ENCODE measurements at regions not wholly inside any gene's neighbourhood (a gene's known extent, or its start where the extent isn't known, plus 50 kb on each side); places are given as distances from the start of the nearest gene placed in this dataset.
"Not testable (repeated sequence)": the region's sequence is repeated elsewhere in the genome, so short reads cannot be mapped to it uniquely, and the experiment has no call there.

DNA sequence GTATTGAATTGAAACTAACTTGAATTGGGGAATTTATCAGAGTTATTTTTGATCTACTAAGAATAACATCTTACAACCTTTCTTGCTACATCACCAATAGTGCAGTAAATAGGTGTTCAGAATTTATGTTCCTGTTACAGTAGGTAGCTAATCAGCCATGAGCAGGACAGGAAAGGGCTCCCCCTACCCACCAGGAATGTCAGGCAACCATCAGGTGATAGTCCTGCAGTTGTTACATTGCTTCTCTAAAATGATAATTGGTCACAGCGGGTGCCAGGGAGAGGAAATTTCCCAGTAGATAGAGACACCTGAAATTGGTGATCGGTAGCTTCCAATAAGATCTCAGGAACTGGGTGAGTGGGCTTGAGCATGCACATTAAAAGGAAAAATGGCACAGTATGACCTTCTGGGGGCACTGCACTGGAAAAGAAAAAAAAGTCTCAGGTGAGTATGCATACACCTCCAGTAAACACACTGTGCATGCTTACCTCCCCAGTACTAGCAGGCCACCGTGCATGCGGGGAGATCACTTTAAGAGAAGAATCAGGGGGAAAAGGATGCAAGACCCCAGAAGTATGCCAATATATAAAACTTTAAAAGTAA, 1092.0 kb upstream of the LRRTM1 start:
- DNase-seq, result no peak

DNA sequence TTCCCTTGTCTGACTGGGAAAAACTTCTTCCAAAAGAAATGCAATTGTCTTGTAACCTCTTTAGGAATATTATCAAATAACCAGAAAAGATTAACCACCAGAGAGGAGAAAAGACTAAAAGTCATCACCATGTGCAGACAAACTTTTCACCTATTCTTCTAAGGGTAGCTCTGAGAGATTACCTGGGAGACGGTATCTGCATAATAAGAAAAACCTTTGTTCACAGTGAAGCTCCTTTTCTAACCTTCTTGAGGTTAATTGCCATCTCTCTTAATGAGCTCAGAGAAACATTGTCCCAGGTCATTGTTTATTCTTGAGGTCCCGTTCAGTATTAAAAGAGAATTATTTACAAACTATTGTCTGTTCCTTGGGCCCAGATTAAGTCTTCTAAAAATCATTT, 1091.2 kb upstream of the LRRTM1 start:
- no peak for DNase-seq

DNA sequence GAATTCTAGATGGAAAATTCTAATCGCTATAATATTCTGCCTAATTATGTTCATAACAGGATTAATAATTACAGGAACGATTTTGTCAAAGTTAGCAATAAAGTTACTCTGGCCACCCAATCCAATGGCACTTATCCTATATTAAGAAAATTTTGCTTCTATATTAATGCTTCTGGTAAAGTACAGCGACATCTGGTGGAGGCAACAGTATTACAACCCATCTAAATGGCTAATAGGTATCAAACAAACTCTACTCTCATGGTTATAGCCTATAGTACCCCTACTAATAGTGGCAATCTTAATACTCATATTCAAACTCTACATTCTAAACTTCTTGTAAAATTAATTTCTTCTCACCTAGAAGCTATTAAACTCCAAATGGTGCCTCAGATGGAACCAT, 1084.7 kb upstream of the LRRTM1 start:
- no peak for DNase-seq

DNA sequence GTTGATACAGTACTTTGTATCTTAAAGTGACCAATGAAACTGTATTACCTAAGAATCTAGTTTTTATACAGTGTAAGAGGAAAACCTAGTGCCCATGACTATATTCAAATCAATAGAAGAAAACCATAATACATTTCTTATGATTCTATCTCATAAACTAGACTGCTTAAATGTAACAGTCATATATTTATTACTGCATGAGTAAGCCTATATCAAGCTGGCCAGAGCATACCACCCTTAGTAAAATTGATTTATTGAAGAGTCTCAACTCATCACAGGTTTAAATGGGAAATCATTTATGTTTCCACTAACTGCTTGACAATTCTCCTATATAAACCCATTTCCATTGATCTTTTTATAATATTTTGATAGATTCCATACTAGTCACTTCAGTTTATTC, 1059.2 kb upstream of the LRRTM1 start:
- DNase-seq, result no peak

DNA sequence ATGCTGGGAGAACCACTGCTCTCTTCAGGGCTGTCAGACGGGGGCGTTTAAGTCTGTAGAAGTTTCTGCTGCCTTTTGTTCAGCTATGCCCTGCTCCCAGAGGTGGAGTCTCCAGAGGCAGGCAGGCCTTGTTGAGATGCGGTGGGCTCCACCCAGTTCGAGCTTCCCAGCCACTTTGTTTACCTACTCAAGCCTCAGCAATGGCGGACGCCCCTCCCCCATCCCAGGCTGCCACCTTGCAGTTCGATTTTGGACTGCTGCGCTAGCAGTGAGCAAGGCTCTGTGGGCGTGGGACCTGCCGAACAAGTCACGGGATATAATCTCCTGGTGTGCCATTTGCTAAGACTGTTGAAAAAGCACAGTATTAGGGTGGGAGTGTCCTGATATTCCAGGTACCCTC, 1057.9 kb upstream of the LRRTM1 start:
- DNase-seq, result not testable (repeated sequence)

DNA sequence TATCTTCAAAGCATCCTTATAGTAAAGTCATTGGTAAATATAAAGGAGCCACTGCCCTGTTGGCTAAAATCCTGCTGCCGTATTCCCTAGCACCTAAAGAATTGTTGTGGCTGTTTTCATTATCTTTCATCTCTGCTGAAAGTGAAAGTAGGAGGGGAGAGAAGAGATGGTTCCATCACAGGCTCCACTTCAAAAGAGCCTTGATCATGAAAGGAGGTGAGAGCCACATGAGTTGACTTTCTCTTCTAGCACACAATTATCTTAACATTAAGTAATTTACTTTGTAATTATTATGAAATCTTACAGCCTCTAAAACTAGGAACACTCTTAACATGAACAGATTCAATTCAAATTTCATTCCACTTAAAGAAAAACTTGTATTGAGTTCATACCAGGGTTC, 1050.9 kb upstream of the LRRTM1 start:
- DNase-seq, result no peak

DNA sequence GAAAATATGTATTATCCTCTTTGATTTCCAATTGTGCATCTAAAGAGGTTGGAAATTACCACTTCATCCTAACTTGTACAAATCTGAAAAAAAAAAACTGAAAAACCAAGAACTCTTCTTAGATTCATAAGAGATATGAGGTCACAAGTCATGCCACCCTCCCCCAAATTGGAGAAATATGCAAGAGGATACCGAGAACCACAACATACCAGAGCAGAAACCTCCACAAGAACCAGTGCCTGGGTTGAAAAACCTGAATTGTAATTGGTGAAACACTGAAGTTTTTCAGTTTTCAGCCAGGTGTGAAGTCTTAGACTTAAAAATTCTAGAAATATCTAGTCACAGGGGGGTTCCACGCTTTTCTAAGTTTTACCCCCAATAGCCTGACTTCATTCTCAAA, 1029.5 kb upstream of the LRRTM1 start:
- DNase-seq, result no peak

DNA sequence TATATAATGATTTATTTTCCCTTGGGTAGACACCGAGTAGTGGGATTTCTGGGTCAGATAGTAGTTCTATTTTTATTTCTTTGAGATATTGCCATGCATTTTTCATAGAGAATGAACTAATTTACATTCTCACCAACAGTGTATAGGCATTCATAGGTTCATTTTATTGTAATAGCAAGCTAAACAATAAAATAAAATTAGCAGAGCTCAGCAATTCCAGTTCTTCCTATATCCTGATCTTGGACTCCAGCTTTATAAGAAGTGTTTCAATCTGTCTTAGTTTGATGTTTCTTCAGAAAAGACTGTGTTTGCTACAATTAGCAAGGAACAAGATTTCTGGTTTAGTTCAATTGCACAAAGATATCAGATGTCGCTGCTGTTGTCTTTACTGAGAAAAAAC, 1024.4 kb upstream of the LRRTM1 start:
- no peak for DNase-seq

DNA sequence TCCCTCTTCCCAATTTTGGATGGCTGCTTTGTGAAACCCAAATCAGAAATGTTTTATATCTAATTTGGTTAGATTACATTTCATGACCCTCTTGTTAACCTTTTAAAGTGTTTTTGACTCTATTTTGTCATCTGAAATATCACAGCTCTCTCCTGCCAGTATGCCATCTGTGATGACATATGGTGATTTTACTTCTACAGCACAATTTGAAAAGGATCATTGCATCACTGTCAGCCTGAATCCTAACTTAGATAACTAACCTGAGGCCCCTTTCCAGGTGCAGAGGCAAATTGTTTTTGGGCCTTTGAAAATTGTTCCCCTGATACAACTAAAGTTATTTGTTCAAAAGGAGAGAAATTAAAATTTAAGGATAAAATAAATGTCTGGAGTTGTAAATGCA, 1023.4 kb upstream of the LRRTM1 start:
- no peak for DNase-seq

DNA sequence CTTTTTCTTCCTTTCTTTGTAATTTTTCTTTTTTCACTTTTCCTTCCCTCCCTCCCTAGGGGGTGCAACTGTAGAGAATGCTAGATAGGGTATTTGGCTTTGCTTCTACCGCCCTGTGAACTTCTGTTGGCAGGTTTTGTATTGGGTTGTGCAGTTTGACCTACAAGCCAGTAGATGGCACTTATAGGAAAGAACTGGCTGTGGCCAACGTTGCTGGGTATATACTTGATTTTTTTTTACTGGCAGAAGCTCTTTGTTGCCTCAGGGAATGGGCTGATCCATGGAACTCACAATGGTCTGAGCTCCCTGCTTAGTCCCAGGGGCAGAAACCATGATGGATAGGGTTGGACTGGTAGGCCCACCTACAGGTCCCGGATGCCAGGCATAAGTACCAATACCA, 1019.5 kb upstream of the LRRTM1 start:
- DNase-seq, result no peak

DNA sequence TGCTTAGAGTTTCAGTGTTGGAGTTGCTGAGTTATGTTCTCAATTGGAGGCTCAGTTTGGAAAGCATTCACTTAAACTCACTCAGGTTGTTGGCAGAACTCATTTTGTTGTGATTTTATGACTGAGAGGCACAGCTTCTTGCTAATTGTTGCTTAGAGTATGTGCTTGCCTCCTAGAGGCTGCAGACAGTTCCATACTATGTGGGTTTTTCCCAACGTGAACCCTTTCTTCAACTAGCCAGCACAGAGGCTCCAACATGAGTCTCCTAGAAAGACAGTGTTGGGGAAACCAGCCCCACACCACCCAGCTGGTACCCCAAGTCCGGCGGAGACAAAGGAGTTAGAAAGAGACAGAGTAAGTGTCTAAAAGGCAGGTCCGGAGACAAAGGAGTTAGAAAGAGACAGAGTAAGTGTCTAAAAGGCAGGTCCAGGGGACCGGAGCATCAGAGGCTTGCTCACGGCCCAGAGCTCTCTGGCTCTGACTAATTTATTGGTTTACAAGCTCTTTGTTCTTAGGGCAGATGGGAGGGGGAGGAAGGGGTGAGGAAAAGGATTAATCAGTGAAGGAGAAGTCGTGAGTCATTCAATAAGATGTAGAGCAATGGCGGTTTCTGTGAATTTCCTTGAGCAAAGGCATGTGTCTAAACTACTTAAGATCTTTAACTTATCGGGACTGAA, 999.7 kb upstream of the LRRTM1 start:
- no peak for DNase-seq

DNA sequence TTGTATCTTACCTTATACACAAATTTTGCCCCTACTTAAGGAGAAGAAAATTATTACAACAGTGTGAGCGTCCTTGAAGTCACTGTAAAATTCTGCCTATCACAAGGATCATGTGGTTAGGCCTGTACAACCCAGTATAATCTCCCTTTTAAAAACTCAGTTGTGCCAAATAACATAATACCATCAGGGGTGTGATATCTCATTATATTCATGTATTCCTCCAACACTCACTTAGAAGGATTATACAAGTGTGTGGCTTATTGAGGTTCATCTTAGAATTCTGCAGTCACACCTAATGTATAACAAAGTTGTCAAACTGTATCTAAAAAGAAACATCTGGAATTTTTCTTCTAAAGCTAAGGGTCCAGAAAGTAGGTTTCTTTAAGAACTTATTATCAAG, 998.8 kb upstream of the LRRTM1 start:
- DNase-seq, result no peak

DNA sequence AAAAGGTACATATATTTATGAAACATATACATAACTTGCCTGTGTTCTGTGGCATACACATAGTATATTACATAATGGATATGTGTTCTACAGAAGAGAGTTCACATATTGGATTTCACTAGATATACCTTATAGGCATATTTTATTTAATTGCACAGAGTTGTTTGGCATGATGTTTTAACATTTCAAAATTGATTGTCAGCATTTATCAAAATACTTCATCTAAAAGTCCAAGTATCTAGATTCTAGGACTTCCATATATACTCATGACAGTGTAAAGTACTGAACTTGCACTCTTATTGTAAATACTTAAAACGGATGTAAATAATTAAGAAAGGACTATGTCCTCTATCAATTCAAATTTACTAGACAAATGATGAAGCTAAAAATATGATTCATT, 995.3 kb upstream of the LRRTM1 start:
- no peak for DNase-seq

DNA sequence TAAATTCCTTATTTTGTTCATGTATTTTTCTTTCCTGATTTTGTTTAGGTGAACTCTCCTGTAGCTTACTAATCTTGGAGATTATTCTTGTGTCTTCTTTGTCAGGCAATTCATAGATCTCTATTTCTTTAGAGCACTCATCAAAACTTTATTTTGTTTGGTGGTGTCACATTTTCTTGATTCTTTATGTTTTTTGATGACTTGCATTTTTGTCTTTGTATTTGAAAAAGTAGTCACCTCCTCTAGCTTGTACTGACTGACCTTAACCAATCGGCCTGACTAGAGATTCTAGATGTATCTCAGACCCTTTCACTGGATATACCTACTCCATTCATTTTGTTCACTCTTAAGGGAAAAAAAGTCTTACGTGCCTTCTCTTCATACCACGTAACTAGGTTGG, 986.3 kb upstream of the LRRTM1 start:
- DNase-seq, result no peak

DNA sequence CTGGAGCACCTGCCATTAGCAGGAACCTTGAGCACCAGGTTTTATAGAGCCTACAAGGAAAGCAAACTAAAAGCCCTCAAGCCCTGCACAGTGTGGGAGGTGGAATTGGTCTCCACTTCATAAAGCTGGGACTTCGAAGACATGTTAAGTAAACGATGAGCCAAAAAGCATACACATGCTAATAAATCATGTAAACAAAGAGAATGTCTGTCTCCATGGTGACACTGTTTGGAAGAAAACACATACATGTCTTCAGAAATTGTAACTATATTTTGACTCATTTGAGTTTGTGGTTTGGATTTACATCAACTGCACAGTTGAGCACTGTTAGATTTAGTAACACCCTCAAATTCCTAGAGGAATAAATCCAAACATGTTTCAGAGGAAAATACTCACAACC, 978.5 kb upstream of the LRRTM1 start:
- DNase-seq, result no peak

DNA sequence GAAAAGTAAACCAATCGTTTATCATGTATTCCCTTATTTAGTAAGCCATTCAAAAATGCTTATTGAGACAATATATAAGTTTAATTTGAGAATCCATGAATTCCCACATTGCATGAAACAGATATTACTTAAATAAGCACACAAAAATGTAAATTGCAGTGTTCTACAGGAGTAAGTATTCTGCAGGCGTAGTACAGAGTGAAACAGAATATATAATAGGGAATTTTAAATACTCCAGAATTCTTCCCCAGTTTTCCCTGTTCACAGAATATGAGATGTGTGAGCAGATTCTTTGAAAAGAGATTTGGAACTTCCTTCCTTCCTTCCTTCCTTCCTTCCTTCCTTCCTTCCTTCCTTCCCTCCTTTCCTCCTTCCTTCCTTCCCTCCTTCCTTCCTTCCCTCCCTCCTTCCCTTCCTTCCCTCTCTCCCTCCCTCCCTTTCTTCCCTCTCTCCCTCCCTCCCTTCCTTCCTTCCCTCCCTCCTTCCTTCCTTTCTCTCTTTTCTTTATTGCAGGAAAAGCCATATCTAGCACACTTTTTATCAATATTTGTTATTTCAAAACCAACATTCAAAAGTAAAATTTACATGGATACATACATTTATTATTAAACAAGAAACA, 977.7 kb upstream of the LRRTM1 start:
- DNase-seq, result no peak

DNA sequence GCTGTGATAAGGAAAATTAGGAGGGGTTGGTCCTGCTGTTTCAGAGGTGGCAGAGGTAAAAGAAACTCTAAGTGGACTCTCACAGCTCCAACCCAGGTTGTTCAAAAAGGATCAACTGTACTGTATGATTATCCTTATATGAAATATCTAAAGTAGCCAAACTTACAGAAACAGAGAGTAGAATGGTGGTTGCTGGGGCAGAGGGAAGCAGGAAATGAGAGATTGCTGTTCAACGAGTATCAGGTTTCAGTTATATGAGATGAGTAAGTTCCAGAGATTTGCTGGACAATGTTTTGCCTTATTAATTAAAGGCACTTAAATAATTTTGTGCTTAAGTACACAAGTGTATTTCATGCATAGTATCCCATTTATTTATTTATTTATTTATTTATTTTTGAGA, 972.0 kb upstream of the LRRTM1 start:
- DNase-seq, result no peak

DNA sequence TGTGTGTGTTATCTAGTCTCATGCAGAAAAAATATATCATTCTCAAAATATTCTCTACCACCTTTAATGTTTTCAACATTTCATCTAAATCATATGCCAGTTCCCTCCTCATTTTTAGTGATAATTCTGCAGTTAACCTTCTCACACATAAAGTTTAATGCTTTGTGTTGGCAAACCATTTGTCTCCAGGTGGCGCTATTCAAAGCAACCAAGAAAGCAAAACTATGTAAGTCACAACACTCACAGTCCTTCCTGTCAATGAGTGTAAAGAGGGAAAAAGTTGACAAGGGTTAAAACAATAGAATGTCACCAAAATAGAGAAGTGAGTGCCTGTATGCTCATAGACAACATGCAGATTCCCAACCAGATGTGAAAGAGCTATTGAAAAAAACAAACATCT, 961.6 kb upstream of the LRRTM1 start:
- no peak for DNase-seq

DNA sequence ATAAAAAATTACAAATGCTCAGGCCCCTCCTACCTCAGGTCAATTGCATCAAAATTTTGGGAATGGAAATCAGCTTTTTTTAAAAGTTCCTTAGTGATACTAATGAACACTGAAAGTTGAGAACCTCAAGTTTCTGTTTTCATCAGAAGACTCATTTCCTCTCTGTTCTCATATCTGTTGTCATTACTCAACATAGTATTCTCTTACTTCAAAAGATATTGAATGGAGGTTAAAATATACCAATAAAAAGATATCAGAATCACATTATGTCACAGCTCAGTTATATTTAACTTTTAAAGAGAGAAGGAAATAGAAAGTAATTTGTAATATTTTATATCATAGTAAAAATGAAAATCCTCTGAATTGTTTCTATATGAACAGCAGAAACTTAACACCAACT, 959.4 kb upstream of the LRRTM1 start:
- no peak for DNase-seq

DNA sequence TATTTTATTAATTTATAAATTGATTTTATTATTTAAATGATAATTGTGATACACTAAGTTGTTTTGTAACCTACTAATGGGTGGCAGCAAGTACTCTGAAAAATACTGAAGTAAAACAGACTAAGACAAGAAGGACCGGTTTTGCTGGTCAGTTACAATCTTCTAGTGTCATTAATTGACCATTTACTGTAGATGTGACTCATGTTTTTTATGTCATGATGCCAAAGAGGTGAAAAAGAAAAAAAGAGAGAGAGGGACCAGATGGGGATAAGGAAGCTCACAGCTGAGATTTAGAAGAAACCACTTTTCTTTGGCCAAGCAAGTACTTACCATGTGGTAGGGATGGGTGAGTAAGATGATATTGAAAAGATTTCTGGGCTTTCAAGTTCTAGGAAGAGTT, 955.8 kb upstream of the LRRTM1 start:
- no peak for DNase-seq

DNA sequence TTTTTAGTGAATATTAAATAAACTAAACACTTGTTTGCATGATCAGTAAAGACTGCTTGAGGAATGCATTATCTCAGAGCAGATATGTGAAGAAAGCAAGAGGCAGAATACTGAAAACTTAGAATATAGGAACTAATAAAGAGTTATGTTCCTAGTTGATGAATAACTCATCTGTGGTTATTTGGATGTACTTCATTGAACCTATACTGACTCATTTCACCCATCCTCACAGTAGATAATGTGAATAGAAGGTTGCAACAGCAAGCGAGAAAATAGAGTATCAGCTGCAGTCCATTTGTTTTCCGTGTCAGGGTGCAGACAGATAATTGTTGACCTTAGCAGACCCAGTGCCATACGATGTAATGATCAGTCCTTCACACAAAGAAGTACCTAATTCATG, 945.7 kb upstream of the LRRTM1 start:
- DNase-seq, result no peak

DNA sequence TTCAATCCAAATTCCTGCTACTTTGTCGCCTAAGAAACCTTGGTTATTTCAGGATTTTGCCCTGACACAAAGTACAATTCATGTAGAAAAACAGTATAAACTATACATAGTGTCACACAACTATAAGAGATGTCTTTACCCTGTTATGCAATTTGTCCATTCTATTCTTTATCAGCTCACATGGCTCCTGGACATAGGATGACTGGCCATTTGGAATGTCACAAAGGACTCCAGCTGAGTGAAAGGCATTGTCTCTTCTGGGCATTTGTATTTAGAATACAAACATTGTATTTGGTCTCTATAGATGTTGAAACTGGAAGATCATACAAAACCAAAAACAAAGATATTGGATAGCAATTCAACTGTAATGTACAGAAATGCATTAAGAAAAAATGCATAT, 944.6 kb upstream of the LRRTM1 start:
- no peak for DNase-seq

DNA sequence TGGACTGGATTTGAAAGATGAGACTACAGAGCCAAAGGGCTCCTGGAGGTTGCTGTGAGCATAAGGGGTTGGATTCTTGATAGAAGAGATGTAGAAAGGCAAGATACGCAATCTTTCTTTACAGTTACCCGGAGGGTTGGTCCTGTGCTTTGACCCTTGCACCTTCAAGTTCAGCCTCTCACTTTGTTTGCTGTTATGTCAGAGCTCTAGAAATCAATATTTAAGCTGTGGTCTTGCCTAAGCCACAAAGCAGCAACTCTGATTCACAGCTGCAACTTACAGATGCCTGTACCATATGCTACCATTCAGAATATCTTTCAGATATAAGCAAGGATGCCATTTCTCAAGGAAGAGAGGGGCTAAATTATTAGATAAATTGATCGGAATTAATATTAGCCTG, 943.1 kb upstream of the LRRTM1 start:
- no peak for DNase-seq

DNA sequence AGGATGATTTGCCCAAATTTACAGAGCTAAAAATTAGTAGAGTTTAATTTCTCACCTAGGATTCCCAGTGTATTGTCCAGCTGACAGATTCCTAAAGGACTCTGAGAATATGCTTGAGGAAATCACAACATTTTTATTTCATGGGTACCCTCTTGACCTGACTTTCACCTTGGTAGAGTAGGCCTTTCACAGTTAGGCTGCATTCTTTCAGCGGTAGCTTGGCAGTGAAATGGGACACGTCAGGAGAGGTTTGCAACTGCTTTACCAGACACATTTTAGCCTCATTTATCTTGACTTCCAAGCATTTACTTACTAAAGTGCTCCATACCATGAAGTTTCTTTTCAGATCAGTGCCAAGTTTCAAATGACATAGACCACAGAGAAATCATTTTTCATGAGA, 937.9 kb upstream of the LRRTM1 start:
- DNase-seq, result no peak

DNA sequence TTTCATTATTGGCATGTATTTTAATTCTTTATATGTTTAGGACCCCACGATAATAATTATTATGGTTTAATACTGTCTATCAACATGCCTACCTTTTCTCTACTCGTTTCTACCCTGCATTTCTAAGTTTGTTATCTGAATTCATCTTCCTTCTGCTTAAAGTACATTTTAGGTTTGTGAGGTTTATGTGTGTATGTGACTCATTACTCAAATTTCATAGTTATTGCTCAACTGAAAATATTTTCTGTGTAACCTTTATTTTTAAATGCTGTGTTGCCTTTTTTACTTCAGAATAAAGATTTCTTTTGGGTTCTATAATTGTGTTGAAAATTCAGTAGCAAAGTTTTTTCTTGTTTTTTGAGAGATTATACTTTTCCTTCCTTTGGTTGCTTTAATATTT, 933.9 kb upstream of the LRRTM1 start:
- DNase-seq, result no peak

Data from left hindlimb (tissue), 1 donor.